Gastrocnemius medialis (tissue), 4 donors: ENCODE measurements at regions not wholly inside any gene's neighbourhood (a gene's known extent, or its start where the extent isn't known, plus 50 kb on each side); places are given as distances from the start of the nearest gene placed in this dataset.

Experiments
- POLR2A ChIP-seq, 2 donors: fragments of 450-650 bp; IDR thresholded peaks; one replicate each; pipeline ENCODE4 v1.6.1; 2017; ENCODE audit warnings: antibody characterized with exemption in 2 of 2, mild to moderate bottlenecking in 2 of 2, moderate library complexity in 2 of 2
- TF ChIP-seq, protein P1 (sequence below), 5 experiments: fragments of 450-650 bp in 3 of 5; fragments of 200-600 bp in 2 of 5; sonication (generic) in 2 of 5; IDR thresholded peaks in 4 of 5; conservative IDR thresholded peaks in 1 of 5; 1 replicate in 4 of 5; 2 replicates in 1 of 5; pipeline ENCODE4 v1.5.1; 2016 to 2019; ENCODE audit warnings: antibody characterized with exemption in 5 of 5, mild to moderate bottlenecking in 3 of 5, moderate library complexity in 3 of 5

DNA sequence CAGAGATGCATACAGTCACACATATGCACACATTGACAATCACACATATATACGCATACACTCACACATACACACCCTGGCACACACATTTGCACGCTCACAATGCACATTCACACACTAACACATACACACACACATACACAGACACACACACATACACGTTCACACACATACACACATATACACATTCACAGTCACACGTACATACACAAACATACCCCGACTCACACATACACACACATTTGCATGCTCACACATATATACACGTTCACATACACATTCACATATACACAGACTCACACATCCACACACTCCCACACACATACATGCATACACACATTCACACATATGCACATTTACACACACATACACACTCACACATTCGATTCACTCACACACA, 366.8 kb upstream of the ID4 start:
- TF ChIP-seq, protein P1, sequence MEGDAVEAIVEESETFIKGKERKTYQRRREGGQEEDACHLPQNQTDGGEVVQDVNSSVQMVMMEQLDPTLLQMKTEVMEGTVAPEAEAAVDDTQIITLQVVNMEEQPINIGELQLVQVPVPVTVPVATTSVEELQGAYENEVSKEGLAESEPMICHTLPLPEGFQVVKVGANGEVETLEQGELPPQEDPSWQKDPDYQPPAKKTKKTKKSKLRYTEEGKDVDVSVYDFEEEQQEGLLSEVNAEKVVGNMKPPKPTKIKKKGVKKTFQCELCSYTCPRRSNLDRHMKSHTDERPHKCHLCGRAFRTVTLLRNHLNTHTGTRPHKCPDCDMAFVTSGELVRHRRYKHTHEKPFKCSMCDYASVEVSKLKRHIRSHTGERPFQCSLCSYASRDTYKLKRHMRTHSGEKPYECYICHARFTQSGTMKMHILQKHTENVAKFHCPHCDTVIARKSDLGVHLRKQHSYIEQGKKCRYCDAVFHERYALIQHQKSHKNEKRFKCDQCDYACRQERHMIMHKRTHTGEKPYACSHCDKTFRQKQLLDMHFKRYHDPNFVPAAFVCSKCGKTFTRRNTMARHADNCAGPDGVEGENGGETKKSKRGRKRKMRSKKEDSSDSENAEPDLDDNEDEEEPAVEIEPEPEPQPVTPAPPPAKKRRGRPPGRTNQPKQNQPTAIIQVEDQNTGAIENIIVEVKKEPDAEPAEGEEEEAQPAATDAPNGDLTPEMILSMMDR (IDR thresholded peaks at IDR 0.05 in 4 of 5, conservative IDR thresholded peaks at IDR 0.05 in 1 of 5) = no peak
- TF ChIP-seq POLR2A (IDR thresholded peaks at IDR 0.05) = no peak
